ENCODE measurements at regions not wholly inside any gene's neighbourhood (a gene's known extent, or its start where the extent isn't known, plus 50 kb on each side); places are given as distances from the start of the nearest gene placed in this dataset.

DNA sequence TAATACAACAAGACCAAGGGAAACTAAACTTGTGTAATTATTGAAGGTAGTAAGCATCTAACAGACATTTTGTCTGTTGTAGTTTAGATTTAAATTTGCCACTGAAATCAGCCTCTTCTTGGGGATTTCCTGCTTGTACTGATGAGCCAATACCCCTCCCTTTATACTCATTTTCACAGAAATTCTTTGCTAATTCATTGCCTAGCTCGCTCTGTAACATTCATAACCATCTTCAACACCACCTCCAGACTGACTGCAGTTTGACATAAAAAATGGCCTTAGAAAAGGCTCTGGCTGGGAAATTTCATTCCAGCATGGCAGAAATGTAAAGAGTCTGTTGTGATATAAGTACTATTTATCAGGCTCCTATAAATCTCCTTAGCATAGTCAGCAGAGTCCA, 109.7 kb upstream of the FLRT2 start:
- intact Hi-C loops (cut with DNase I, micrococcal nuclease), result no loop called here
- Mint-ChIP-seq H3K9me3 (peaks cover 10% of the 10 kb centered on the region), H3K27me3 (no peaks in the 10 kb centered on the region), H3K27ac (no peak overlapping the region), H3K4me1 (ENCODE audit: low read depth) (no peaks in the 10 kb centered on the region), H3K4me3 (no peak overlapping the region), H3K36me3 (ENCODE audit: low read depth) (no peaks in the 10 kb centered on the region)
- no peaks in the 10 kb centered on the region for H3K36me3 ChIP-seq (ENCODE audit: insufficient read depth, low read length)
- no peaks in the 10 kb centered on the region for H3K27me3 ChIP-seq (ENCODE audit: control insufficient read depth in 1 of 2, insufficient read depth in 2 of 2, low read length in 2 of 2)
- no peak overlapping the region for H3K27ac ChIP-seq (ENCODE audit: low read depth in 1 of 2, low read length in 2 of 2)
- TF ChIP-seq, protein P1, sequence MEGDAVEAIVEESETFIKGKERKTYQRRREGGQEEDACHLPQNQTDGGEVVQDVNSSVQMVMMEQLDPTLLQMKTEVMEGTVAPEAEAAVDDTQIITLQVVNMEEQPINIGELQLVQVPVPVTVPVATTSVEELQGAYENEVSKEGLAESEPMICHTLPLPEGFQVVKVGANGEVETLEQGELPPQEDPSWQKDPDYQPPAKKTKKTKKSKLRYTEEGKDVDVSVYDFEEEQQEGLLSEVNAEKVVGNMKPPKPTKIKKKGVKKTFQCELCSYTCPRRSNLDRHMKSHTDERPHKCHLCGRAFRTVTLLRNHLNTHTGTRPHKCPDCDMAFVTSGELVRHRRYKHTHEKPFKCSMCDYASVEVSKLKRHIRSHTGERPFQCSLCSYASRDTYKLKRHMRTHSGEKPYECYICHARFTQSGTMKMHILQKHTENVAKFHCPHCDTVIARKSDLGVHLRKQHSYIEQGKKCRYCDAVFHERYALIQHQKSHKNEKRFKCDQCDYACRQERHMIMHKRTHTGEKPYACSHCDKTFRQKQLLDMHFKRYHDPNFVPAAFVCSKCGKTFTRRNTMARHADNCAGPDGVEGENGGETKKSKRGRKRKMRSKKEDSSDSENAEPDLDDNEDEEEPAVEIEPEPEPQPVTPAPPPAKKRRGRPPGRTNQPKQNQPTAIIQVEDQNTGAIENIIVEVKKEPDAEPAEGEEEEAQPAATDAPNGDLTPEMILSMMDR (IDR thresholded peaks at IDR 0.05), result no peak
- H3K4me3 ChIP-seq (ENCODE audit: low read length), result no peak overlapping the region
- no peaks in the 10 kb centered on the region for H3K9me3 ChIP-seq (ENCODE audit: control insufficient read depth in 1 of 2, insufficient read depth in 1 of 2, low read length in 2 of 2)
- no peak for ATAC-seq (ENCODE audit: poor library complexity)
- POLR2A ChIA-PET, result no interaction called here
- H3K4me1 ChIP-seq (ENCODE audit: insufficient read depth, low read length), result no peaks in the 10 kb centered on the region
- no peak for DNase-seq
- CTCF ChIA-PET, result no interaction called here

DNA sequence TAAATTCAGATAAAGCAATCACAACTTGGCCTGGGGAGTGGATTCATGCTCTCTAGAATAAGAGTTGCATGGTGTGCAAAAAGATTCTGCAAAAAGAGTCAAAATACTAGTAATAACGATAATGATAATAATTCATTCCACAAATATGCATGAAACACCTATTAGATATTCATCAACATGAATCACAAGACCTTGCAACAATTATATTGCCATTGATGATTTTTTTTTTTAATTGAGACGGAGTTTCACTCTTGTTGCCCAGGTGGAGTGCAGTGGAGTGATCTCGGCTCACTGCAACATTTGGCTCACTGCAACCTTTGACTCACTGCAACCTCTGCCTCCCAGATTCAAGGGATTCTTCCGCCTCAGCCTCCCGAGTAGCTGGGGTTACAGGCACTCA, 109.2 kb upstream of the FLRT2 start:
- TF ChIP-seq, protein P1 (IDR thresholded peaks at IDR 0.05), result no peak
- intact Hi-C loops (cut with DNase I, micrococcal nuclease), result no loop called here
- no peak overlapping the region for H3K27ac Mint-ChIP-seq
- peaks cover 10% of the 10 kb centered on the region for H3K9me3 Mint-ChIP-seq
- ATAC-seq (ENCODE audit: poor library complexity) (no peak), DNase-seq (no peak)
- Histone ChIP-seq H3K27me3 (ENCODE audit: control insufficient read depth in 1 of 2, insufficient read depth in 2 of 2, low read length in 2 of 2) (no peaks in the 10 kb centered on the region), H3K27ac (ENCODE audit: low read depth in 1 of 2, low read length in 2 of 2) (no peak overlapping the region), H3K9me3 (ENCODE audit: control insufficient read depth in 1 of 2, insufficient read depth in 1 of 2, low read length in 2 of 2) (no peaks in the 10 kb centered on the region), H3K36me3 (ENCODE audit: insufficient read depth, low read length) (no peaks in the 10 kb centered on the region), H3K4me1 (ENCODE audit: insufficient read depth, low read length) (no peaks in the 10 kb centered on the region), H3K4me3 (ENCODE audit: low read length) (no peak overlapping the region)
- H3K36me3 Mint-ChIP-seq (ENCODE audit: low read depth), result no peaks in the 10 kb centered on the region
- POLR2A ChIA-PET, result no interaction called here
- no peaks in the 10 kb centered on the region for H3K4me1 Mint-ChIP-seq (ENCODE audit: low read depth)
- no peak overlapping the region for H3K4me3 Mint-ChIP-seq
- CTCF ChIA-PET, result no interaction called here
- H3K27me3 Mint-ChIP-seq, result no peaks in the 10 kb centered on the region

GRCh38 chr14:85421186-85421877, 108.6 kb upstream of the FLRT2 start:
- Mint-ChIP-seq H3K9me3 (peaks cover 10% of the 10 kb centered on the region), H3K4me1 (ENCODE audit: low read depth) (no peaks in the 10 kb centered on the region), H3K27me3 (no peaks in the 10 kb centered on the region), H3K36me3 (ENCODE audit: low read depth) (no peaks in the 10 kb centered on the region), H3K4me3 (no peak overlapping the region), H3K27ac (no peak overlapping the region)
- Histone ChIP-seq H3K9me3 (ENCODE audit: control insufficient read depth in 1 of 2, insufficient read depth in 1 of 2, low read length in 2 of 2) (no peaks in the 10 kb centered on the region), H3K4me1 (ENCODE audit: insufficient read depth, low read length) (no peaks in the 10 kb centered on the region), H3K4me3 (ENCODE audit: low read length) (no peak overlapping the region), H3K27me3 (ENCODE audit: control insufficient read depth in 1 of 2, insufficient read depth in 2 of 2, low read length in 2 of 2) (no peaks in the 10 kb centered on the region), H3K27ac (ENCODE audit: low read depth in 1 of 2, low read length in 2 of 2) (no peak overlapping the region), H3K36me3 (ENCODE audit: insufficient read depth, low read length) (no peaks in the 10 kb centered on the region)
- TF ChIP-seq, protein P1 (IDR thresholded peaks at IDR 0.05), result no peak
- POLR2A ChIA-PET, result no interaction called here
- DNase-seq (no peak), ATAC-seq (ENCODE audit: poor library complexity) (no peak)
- intact Hi-C loops (cut with DNase I, micrococcal nuclease), result no loop called here
- CTCF ChIA-PET, result no interaction called here

Data from CD4-positive, alpha-beta T cell (primary cell).